Renal pelvis (tissue), 1 donor: ENCODE measurements at regions not wholly inside any gene's neighbourhood (a gene's known extent, or its start where the extent isn't known, plus 50 kb on each side); places are given as distances from the start of the nearest gene placed in this dataset.

ENCODE experiments used
- DNase-seq: peaks from one replicate; pipeline ENCODE4 v3.0.0-alpha.2; 2013

GRCh38 chr3:94512876-94513275 is 450.0 kb downstream of the NSUN3 start:
- DNase-seq, result no peak

GRCh38 chr3:94513600-94513999 is 450.7 kb downstream of the NSUN3 start:
- no peak for DNase-seq

DNA sequence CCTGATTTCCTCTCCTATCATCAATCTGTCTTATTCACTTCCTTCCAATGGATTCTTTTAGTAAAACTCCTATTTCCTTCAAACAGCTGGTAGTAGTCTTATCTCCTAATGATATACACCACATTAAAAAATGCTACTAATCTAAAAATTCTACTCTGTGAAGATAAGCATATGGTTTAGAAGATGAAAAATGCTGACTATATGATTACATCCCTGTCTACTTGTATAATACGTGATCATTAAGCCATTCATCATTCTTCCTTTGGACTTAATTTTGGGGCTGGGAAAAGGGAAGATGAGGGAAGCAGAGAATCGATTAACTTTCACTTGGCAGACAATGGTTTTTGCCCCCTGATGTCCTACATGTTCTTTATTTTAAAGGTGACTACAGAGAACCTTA is 453.1 kb downstream of the NSUN3 start:
- DNase-seq, result no peak

- DNase-seq, result no peak
Measured at GRCh38 chr3:94520364-94520763, 457.5 kb downstream of the NSUN3 start.

- DNase-seq, result no peak
Measured at GRCh38 chr3:94522488-94522887, 459.6 kb downstream of the NSUN3 start.

GRCh38 chr3:94524102-94524919 is 461.4 kb downstream of the NSUN3 start:
- no peak for DNase-seq

GRCh38 chr3:94525043-94525442 is 462.2 kb downstream of the NSUN3 start:
- no peak for DNase-seq

GRCh38 chr3:94529816-94530215 is 467.0 kb downstream of the NSUN3 start:
- DNase-seq, result no peak

DNA sequence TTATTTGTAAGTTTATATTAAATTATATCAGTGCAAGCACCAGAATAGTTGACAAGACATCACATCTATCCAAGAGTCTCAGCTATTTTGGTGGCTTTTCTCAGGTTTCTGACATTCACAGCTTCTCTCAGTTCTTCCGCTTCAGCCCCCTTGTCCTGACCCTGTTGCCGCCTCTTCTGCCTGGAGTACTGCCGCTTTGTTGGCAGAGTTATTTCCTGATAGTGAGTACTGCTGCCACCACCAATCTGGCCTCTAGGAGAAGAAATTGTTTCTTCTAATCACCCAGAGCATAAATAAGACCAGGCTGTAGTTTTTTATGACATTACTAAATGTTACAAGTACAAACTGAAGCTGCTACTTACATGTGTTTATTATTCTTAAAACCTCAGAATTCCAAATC is 470.1 kb downstream of the NSUN3 start:
- no peak for DNase-seq

GRCh38 chr3:94539937-94540336 is 477.1 kb downstream of the NSUN3 start:
- no peak for DNase-seq

- DNase-seq, result no peak
Measured at GRCh38 chr3:94543161-94543560, 480.3 kb downstream of the NSUN3 start.

GRCh38 chr3:94544131-94544789 is 481.4 kb downstream of the NSUN3 start:
- DNase-seq, result no peak

GRCh38 chr3:94548581-94549316 is 485.9 kb downstream of the NSUN3 start:
- no peak for DNase-seq

- DNase-seq, result no peak
Measured at GRCh38 chr3:94561094-94561493, 498.2 kb downstream of the NSUN3 start.

- DNase-seq, result no peak
Measured at GRCh38 chr3:94564247-94564646, 501.4 kb downstream of the NSUN3 start.

GRCh38 chr3:94568041-94568440 is 505.2 kb downstream of the NSUN3 start:
- DNase-seq, result no peak

DNA sequence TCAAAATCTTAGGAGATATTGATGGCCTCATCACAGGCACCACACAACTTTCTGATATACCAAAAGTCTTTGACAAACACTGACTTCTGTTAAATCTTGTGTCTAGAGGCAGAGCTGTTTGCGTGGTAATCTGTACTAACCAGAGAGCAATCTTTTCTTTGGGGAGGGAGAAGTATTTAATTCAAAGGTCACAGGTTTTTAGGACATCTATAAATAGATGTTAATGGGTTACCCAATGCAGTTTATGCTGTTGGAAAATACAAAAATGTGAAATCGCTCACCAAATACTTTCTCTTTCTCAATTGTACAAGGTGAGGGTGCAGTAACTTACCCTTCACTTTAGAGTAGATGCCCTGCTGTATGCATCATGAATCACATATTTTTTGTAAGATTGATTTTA is 510.5 kb downstream of the NSUN3 start:
- no peak for DNase-seq

GRCh38 chr3:94587291-94587690 is 524.4 kb downstream of the NSUN3 start:
- DNase-seq, result no peak

DNA sequence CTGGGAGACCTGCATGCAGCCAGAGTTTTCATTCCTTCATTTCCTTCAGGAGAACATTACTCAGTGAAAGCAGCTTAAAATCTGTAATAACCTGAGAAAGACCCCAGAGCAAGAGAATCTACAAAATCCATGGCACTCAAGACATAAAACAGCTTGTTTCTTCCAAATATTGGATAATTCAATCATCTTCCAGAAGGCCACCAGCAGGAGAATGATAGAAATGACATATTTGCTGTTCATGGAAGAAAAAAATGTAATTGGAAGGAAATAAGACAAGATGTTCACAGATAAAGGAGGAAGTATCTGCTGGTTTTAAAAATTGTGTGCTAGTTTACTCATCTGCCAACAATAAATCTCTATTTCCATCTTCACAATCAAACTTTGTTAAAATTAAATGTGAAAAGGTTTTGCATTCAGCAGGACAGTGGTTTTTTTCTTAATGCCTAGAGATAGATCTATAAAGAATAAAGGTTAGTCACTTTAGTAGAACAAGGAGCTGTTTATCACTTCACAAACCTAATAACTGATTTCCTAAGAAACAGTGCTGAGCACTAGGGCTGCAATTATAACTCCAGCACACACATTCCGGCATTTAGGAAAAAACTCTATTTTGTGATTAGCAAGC is 530.8 kb downstream of the NSUN3 start:
- no peak for DNase-seq

DNA sequence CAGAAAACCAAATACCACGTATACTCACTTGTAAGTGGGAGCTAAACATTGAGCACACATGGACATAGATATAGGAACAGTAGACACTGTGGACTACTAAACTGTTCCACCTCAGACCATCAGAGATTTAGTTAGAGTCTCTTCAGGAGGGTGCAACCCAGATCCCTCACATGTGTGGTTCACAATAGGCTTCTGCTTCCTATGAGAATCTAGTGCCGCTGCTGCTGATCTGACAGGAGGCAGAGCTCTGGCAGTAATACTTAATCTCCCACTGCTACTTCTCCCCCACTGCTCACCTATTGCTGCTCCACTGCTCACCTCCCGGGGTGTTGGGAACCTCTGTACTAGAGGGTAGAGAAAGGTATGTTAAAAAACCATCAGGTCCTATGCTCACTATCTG is 533.3 kb downstream of the NSUN3 start:
- DNase-seq, result no peak

GRCh38 chr3:94596887-94597566 is 534.2 kb downstream of the NSUN3 start:
- no peak for DNase-seq

- no peak for DNase-seq
Measured at GRCh38 chr3:94607778-94608177, 544.9 kb downstream of the NSUN3 start.
